Choroid plexus epithelial cell (primary cell): ENCODE measurements at regions not wholly inside any gene's neighbourhood (a gene's known extent, or its start where the extent isn't known, plus 50 kb on each side); places are given as distances from the start of the nearest gene placed in this dataset.

ENCODE experiments used
- DNase-seq: peaks from one replicate; pipeline ENCODE4 v3.0.0-alpha.2; 2010; ENCODE audit warnings: low read depth
- H3K4me3 ChIP-seq: 2 replicates; pipeline ENCODE4 v1.5.1; 2011; ENCODE audit warnings: low read depth, mild to moderate bottlenecking, control low read depth, low read length, moderate library complexity
- CTCF ChIP-seq: conservative IDR thresholded peaks from 2 replicates; pipeline ENCODE4 v1.5.1; 2011; ENCODE audit warnings: low read depth, mild to moderate bottlenecking, control low read depth, inconsistent platforms, low read length, moderate library complexity

- no peak for TF ChIP-seq CTCF
- no peak overlapping the region for H3K4me3 ChIP-seq
- no peak for DNase-seq
These were observed 115.9 kb downstream of the OMA1 start for GRCh38 chr1:58430421-58431275.

DNA sequence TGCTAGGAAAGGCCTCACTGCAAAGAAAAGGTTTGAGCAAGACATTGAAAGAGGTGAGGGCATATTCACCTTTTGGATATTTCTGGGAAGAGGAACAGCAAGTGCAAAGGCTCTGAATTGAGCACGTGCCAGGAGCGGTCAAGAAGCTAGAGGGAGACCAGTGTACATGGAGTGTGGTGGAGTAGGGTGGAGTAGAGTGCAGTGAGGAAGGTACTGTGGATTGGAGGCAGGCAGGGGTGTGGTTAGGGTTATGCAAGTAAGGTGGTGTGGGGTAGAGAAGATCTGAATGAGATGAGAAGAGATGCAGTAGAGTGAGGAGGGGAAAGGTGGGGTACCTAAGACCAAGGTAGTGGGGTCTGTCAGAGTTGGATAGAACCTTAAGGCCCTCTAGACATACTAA is 119.6 kb downstream of the OMA1 start:
- no peak overlapping the region for H3K4me3 ChIP-seq
- no peak for DNase-seq
- TF ChIP-seq CTCF: no peak

DNA sequence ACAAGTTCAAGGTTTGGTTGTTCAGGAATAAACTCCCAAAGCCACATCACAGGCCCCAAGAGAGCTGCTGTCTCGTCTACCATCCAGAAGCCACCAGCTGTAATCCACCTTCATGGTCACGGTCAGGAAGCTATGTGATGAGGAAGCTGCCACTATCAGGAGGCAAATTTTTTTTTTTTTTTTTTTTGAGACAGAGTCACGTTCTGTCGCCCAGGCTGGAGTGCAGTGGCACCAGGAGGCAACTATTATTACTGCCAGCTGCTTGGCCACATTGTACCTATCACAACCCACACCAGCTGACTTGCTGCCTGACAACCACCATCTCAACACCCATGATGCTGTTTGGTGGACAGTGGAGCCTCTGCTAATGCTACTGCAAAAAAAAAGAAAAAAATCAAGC is 124.1 kb downstream of the OMA1 start:
- H3K4me3 ChIP-seq: no peak overlapping the region
- no peak for TF ChIP-seq CTCF
- DNase-seq: no peak

- no peak for TF ChIP-seq CTCF
- H3K4me3 ChIP-seq: no peak overlapping the region
- DNase-seq: no peak
These were observed 128.0 kb downstream of the OMA1 start for GRCh38 chr1:58418283-58419228.

DNA sequence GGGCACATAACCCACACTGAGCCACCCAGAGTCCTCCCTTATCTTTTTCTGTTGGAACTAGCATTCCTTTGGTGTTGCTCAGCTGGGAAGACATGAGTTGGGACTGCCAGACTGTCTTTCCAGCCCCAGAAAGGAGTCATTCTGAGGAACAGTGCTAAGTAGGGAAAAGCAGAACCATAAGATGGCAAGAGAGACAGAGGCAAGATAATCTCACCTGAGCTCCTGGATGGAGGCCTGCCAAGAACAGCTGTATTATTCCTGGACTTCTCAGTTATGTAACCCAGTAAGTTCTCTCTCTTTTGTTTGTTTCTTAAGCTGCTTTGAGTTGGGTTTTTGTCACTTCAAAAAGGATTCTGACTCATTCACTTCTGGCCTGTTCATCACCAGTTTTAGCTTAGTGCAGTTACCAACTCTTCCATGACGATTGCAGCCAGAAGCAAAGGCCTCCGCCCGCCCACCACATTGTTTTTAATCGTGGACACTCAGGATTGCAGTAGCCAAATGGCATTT is 134.4 kb downstream of the OMA1 start:
- H3K4me3 ChIP-seq: no peak overlapping the region
- TF ChIP-seq CTCF: no peak
- DNase-seq: peak; percentile 54

GRCh38 chr1:58409890-58410289 is 136.6 kb downstream of the OMA1 start:
- no peak for TF ChIP-seq CTCF
- H3K4me3 ChIP-seq: no peak overlapping the region
- no peak for DNase-seq
